Myocyte (in vitro differentiated cells): ENCODE measurements at regions not wholly inside any gene's neighbourhood (a gene's known extent, or its start where the extent isn't known, plus 50 kb on each side); places are given as distances from the start of the nearest gene placed in this dataset.

ENCODE experiments used
- DNase-seq: peaks from one replicate; pipeline ENCODE4 v3.0.0-alpha.2; 2012; ENCODE audit warnings: low read depth

DNA sequence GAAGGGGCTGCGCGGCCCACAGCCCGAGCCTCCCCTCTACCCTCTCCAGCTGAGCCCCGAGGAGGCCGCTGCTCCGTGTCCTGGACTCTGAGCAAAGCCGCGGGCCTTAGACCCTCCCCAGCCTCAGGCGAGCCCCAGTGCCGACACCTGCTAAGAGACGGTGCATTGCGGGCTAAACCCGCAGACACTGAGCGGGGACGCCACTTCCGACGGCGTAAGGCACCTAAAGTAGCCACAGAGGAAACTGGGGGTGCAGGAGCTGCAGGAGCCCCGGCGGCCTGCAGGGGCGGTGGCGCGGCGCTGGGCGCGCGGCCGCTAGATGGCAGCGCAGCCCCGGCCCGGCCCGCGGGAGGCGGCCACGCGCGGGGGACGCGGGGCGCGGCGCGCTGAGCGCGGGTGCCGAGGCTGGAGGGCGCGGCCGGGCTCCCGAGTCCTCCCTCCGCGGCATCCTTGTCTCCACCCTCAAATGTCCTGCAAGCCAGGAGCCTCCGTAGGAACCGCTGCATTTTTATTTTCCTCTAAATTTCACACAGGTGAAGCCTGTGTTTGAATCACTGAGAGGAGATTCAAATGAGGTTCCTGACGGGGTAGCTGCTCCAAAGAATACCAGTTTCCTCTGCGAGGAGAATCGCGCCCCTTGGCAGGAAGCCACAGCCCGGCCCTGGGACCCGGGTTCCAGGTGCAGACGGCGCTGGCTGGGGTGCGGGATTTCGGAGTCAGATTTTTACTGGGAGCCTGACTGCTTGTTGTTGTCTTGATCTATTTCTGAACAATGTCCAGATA is 650.5 kb downstream of the GALR1 start:
- DNase-seq: no peak

DNA sequence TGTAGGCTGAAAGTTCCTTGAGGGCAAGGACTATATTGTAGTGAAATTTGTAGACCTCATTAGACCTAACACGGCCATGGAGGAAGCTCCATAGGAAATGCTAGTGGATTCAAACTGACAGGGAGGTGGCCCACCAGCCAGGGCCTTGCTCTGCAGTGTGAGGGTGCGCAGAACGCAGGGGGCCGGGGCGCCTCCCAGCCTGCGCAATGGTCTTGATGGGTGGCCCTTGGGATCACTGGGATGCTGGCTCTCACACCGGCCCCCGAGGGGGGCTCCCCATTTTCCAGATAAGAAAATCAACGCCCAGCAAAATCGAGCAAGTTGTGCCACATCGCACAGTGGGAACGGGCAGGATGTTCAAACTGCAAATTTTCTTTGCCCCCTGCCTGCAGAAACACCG is 655.4 kb downstream of the GALR1 start:
- DNase-seq: no peak

- DNase-seq: no peak
Measured at GRCh38 chr18:77905449-77906055, 655.9 kb downstream of the GALR1 start.

GRCh38 chr18:77906103-77906892 is 656.6 kb downstream of the GALR1 start:
- no peak for DNase-seq

- DNase-seq: no peak
Measured at GRCh38 chr18:77910347-77910746, 660.7 kb downstream of the GALR1 start.

- DNase-seq: no peak
Measured at GRCh38 chr18:77911971-77912605, 662.4 kb downstream of the GALR1 start.

GRCh38 chr18:77918730-77919129 is 669.1 kb downstream of the GALR1 start:
- no peak for DNase-seq

DNA sequence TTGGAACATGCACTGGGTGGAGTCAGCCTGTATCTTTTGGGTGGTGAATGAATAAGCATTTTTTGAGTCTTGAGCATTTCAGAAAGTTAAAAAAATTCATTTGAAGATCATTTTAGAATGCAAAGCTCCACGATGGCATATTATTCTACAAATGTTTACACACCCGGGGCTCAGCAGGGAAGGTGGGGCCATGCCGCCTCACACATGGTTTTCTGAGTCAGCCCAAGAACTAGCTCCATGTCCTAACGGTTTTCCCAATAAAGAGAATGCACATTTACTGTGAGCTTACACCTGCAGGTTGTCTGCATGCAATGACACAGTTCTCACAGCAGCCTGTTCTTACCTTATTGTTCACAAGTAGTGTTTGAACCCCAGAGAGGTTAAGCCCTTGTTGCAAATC is 670.3 kb downstream of the GALR1 start:
- no peak for DNase-seq

DNA sequence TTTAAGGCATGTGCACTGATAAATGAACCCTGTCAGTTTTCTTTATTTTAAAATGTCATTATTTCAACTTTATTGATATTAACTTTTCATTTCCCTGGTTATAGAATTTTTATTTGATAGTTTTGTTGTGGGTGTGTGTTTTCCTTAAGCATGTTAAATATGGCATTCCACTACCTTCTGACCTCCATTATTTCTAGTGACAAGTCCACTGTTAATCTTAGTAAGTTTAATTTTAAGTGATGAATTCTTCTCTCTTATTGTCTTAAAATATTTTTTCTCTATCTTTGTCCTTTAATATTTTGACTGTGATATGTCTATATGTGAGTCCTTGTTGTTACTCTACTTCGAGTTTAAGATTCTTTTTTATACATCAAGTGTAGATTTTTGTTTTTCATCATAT is 685.7 kb downstream of the GALR1 start:
- DNase-seq: no peak

GRCh38 chr18:77940566-77940965 is 690.9 kb downstream of the GALR1 start:
- DNase-seq: no peak

GRCh38 chr18:77944533-77944932 is 694.9 kb downstream of the GALR1 start:
- no peak for DNase-seq

DNA sequence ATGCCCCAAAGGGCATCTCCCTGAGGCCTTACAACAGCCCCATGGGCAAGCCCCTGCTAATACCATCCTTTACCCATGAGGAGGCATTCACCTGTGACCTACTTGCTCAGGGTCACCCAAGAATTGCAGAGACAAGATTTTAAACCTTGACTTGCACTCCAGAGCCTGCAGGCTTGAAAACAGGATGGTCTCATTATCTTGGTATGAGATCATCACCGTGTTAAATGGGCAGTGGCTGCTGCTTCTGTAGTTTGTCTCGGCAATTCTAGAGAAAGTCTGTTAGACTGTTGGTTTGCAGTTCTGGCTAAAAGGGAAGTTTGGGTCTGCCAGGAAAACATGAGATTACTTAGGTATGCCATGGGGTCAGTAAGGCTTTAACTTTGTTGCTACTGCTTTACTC is 698.9 kb downstream of the GALR1 start:
- no peak for DNase-seq

GRCh38 chr18:77949355-77949973 is 699.8 kb downstream of the GALR1 start:
- no peak for DNase-seq

DNA sequence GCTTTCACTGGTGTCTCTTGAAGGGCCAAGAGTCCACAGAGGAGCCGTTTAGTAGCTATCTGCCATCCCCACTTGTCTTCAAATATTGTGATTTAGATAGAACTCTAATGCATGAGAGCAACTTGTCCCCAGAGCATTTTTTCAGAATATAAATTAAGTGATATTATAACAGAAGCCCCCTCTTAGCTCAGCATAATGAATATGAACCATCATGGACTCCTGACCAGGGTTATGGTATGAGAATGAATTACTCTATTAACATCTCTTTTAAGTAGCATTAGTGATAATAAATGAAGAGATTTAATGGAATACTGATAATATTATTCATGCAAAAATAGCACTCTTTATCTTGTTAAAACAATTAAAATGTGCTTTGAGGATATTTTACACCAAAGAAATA is 709.6 kb downstream of the GALR1 start:
- DNase-seq: no peak

DNA sequence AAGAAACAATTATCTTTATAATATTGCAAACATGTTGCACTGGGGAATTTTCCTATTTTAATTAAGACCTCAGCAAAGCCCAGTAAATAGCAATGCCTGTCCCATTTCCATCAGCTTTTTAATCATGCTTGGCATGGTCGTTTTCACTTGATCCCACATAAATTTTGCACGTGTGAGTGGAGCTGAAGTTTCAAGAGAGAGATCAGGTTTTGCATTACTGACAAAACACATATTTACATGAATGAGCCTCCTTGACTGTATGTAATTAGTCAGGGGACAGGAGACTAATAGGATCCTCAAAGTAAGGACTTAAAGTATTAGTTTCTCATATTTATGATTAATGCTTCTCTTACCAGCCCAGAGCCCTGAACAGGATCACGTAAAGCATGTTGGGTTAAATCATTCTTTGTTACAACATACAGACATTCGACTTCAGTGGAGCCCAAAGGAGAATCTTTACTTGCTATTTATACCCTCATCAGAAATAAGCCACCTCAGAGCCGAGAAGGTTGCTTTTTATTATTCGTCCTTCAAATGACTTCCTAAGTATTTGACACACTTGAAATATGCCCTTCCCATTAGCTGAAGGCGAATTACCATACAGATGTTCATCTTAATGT is 711.3 kb downstream of the GALR1 start:
- no peak for DNase-seq

- no peak for DNase-seq
Measured at GRCh38 chr18:77967071-77967470, 717.4 kb downstream of the GALR1 start.

GRCh38 chr18:77967791-77968190 is 718.1 kb downstream of the GALR1 start:
- DNase-seq: no peak

DNA sequence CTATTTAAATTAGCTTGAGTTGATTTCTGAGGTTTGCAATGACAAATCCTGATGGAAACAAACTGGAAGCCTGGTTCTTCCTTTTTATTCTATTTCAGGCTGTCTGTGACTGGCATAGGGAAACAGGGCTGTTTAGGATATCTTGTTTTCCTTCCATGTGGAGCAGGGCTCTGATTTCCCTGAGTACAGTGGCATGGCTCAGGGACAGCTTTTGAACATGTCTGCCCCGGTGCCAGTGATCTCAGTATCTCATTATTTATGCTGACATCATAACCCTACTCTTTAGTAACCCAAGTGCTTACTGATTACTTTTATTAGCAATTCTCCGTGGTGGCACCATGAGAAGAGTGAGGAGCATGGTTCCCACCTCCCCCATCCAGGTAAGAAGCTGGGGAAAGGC is 720.3 kb downstream of the GALR1 start:
- DNase-seq: no peak

DNA sequence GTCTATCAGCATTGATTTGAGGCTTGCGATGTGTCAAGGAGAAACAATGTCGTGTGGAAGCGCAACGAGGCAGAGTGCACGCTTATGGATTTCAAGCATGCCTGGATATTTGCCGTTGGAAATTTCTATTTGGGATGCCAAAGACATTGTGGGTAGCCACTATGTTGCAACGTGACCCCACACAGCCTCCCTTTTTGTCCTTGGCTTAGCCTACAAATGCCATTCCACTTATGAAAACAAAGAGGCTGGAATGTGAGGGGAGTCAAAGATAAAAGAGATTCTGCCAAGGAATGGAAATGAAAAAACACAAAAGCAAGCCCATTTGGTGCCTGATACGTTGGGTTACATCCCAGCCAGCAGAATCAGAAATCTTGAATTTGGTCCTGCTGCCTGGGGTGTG is 721.2 kb downstream of the GALR1 start:
- DNase-seq: no peak

- DNase-seq: no peak
Measured at GRCh38 chr18:77973745-77974144, 724.1 kb downstream of the GALR1 start.

- no peak for DNase-seq
Measured at GRCh38 chr18:77974329-77974728, 724.7 kb downstream of the GALR1 start.
